Embryonic facial prominence (tissue), 1 donor: ENCODE measurements at regions not wholly inside any gene's neighbourhood (a gene's known extent, or its start where the extent isn't known, plus 50 kb on each side); places are given as distances from the start of the nearest gene placed in this dataset.

ENCODE experiments used
- DNase-seq: peaks from one replicate; pipeline ENCODE4 v3.0.0-alpha.2; 2016; ENCODE audit errors: extremely low spot score

- no peak for DNase-seq
These were observed 56.4 kb upstream of the FAM20C start for GRCh38 chr7:135731-136645.

- no peak for DNase-seq
These were observed 55.1 kb upstream of the FAM20C start for GRCh38 chr7:137094-137891.

GRCh38 chr7:139131-139530 lies 53.2 kb upstream of the FAM20C start:
- DNase-seq: no peak

DNA sequence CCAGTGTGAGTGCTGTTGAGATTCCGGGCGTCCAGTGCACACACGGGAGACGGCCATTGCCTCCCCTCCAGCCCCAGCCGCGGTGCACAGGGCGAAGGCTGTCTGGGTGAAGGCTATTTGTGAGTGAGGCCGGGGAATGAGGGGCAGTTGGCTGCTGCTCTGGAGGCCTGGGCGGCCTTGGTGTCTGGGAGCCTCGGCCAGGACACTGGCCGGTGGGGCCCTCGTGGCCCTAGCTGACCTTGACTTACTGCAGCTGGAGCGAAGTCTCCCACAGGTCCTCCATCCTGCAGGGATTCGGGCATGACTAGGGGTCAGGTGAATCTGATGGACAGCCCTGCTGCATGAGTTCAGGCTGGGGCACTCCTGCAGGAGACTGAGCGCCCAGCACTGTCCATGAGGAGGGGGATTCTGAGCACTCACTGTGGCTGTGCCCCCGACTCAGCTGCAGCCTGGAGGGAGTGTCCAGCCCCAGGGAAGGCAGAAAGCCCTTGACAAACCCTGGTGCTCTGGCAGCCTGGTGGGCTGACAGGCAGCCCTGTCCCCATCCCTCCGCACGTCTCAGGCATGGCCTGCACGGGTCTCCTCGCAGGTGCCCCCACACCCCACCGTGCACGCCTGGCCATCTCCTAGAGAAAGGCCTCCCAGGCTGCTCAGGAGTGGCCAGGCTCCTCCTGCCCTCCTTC lies 52.7 kb upstream of the FAM20C start:
- DNase-seq: no peak

DNA sequence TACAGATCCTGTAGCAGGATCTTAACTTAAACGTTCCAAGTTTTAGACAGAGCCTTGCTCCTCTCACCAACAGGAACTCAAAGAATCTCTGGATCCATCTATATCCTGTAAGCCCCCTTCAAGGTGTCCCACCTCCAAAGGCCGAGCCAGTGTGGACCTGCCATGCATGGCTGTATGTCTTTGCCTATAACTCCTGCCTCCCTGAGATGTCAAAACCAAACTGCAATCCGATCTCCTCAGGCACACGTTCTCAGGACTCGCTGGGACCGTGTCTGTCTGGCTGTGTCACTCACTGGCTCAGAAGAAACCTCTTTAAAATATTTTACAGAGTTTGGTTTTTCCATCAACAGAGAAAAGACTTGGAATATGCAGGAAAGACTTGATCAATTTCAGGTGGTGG lies 51.4 kb upstream of the FAM20C start:
- no peak for DNase-seq

- no peak for DNase-seq
These were observed 50.0 kb upstream of the FAM20C start for GRCh38 chr7:142248-142941.
